ENCODE measurements at regions not wholly inside any gene's neighbourhood (a gene's known extent, or its start where the extent isn't known, plus 50 kb on each side); places are given as distances from the start of the nearest gene placed in this dataset.

DNA sequence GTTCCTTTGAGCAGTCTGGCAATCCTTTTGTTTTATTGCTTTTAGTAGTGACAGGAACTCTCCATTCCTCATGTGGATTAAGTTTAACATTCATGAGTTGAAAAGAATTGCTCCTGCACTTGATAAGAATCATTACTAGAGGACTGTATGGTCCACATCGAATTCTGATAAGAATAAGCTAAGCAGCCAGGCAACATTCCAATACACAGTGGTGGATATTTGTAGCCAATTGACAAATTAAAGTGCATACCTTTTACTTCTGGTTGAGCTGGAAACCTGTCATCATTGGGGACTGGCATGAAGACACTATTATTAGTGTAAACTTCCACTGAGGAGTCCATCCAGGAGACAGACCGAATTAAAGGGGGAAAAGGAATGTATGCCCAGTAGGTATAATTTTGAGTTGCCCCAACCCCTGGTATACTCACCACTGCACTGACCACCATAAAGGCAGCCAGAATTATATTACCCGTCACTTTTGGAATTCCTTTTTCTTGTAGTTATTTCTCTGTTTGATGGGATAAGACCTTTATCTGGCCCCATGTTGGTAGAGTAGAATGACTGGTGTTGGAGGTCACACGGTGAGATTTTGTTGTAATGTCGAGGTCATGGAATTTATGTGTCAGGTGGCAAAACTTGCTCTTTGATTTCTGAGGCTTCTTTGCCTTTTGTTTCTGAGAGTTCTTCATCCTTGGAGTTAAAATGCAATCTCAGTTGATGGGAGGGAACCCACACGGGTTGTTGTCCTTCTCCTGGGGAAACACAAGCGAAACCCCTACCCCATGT lies 72.1 kb upstream of the ARL4D start:
- no peak for DNase-seq
- Mint-ChIP-seq H3K36me3 (ENCODE audit: unreplicated experiment) (no peaks in the 10 kb centered on the region), H3K27ac (ENCODE audit: unreplicated experiment) (no peak overlapping the region), H3K9me3 (ENCODE audit: unreplicated experiment) (no peaks in the 10 kb centered on the region), H3K4me3 (ENCODE audit: unreplicated experiment) (no peak overlapping the region), H3K4me1 (ENCODE audit: low read depth, unreplicated experiment) (no peaks in the 10 kb centered on the region), H3K27me3 (ENCODE audit: unreplicated experiment) (peaks cover 3% of the 10 kb centered on the region)
- TF ChIP-seq, protein P1, sequence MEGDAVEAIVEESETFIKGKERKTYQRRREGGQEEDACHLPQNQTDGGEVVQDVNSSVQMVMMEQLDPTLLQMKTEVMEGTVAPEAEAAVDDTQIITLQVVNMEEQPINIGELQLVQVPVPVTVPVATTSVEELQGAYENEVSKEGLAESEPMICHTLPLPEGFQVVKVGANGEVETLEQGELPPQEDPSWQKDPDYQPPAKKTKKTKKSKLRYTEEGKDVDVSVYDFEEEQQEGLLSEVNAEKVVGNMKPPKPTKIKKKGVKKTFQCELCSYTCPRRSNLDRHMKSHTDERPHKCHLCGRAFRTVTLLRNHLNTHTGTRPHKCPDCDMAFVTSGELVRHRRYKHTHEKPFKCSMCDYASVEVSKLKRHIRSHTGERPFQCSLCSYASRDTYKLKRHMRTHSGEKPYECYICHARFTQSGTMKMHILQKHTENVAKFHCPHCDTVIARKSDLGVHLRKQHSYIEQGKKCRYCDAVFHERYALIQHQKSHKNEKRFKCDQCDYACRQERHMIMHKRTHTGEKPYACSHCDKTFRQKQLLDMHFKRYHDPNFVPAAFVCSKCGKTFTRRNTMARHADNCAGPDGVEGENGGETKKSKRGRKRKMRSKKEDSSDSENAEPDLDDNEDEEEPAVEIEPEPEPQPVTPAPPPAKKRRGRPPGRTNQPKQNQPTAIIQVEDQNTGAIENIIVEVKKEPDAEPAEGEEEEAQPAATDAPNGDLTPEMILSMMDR (IDR thresholded peaks at IDR 0.05; ENCODE audit: partially characterized antibody, unreplicated experiment), result no peak

DNA sequence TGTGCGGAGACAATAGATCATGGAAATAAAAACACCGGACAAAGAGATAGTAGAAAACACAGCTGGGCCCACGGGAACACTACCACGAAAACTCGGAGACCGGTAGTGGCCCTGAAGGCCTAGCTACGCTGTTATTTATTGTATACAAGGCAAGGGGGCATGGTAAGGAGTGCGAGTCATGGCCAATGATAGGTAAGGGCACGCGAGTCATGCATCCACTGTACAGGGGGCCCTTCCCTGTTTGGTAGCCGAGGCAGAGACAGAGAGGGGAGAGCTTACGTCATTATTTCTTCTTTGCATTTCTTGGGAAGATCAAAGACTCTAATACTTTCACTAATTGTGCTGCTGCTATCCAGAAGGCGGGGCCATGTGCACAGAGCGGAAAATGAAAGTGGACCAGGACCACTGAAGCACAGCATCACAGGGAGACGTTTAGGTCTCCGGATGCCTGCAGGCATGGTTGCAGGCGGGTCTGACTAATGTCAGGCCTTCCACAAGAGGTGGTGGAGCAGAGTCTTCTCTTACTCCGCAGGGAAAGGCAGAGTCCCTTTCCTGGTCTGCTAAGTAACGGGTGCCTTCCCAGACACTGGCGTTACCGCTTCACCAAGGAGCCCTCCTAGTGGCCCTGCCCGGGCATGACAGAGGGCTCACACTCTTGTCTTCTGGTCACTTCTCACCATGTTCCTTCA lies 74.4 kb upstream of the ARL4D start:
- H3K36me3 Mint-ChIP-seq (ENCODE audit: unreplicated experiment), result no peaks in the 10 kb centered on the region
- H3K4me1 Mint-ChIP-seq (ENCODE audit: low read depth, unreplicated experiment), result no peaks in the 10 kb centered on the region
- H3K9me3 Mint-ChIP-seq (ENCODE audit: unreplicated experiment), result no peaks in the 10 kb centered on the region
- no peak overlapping the region for H3K4me3 Mint-ChIP-seq (ENCODE audit: unreplicated experiment)
- DNase-seq, result peak; percentile 40
- TF ChIP-seq, protein P1 (IDR thresholded peaks at IDR 0.05; ENCODE audit: partially characterized antibody, unreplicated experiment), result peak; percentile 26
- H3K27ac Mint-ChIP-seq (ENCODE audit: unreplicated experiment), result peak overlapping the region; percentile 48
- peaks cover 3% of the 10 kb centered on the region for H3K27me3 Mint-ChIP-seq (ENCODE audit: unreplicated experiment)

DNA sequence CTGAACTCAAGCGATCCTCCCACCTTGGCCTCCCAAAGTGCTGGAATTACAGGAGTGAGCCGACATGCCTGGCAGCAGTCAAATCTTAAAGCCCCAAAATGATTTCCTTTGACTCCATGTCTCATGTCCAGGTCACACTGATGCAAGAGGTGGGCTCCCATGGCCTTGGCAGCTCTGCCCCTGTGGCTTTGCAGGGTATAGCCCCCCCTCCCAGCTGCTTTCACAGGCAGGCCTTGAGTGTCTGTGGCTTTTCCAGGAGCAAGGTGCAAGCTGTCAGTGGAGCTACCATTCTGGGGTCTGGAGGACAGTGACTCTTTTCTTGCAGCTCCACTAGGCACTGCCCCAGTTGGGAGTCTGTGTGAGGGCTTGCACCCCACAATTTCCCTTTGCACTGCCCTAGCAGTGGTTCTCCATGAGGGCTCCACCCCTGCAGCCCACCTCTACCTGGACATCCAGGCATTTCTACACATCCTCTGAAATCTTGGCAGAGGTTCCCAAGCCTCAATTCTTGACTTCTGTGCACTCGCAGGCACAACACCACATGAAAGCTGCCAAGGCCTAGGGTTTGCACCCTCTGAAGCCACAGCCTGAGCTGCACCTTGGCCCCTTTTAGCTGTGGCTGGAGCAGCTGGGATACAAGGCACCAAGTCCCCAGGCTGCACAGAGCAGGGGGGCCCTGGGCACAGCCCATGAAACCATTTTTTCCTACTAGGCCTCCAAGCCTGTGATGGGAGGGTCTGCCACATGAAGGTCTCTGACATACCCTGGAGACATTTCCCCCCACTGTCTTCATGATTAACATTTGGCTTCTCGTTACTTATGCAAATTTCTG lies 79.3 kb upstream of the ARL4D start:
- Mint-ChIP-seq H3K27ac (ENCODE audit: unreplicated experiment) (no peak overlapping the region), H3K27me3 (ENCODE audit: unreplicated experiment) (peaks cover 6% of the 10 kb centered on the region), H3K9me3 (ENCODE audit: unreplicated experiment) (peaks cover 8% of the 10 kb centered on the region), H3K4me1 (ENCODE audit: low read depth, unreplicated experiment) (no peaks in the 10 kb centered on the region), H3K4me3 (ENCODE audit: unreplicated experiment) (no peak overlapping the region), H3K36me3 (ENCODE audit: unreplicated experiment) (no peaks in the 10 kb centered on the region)
- TF ChIP-seq, protein P1 (IDR thresholded peaks at IDR 0.05; ENCODE audit: partially characterized antibody, unreplicated experiment), result no peak
- no peak for DNase-seq

DNA sequence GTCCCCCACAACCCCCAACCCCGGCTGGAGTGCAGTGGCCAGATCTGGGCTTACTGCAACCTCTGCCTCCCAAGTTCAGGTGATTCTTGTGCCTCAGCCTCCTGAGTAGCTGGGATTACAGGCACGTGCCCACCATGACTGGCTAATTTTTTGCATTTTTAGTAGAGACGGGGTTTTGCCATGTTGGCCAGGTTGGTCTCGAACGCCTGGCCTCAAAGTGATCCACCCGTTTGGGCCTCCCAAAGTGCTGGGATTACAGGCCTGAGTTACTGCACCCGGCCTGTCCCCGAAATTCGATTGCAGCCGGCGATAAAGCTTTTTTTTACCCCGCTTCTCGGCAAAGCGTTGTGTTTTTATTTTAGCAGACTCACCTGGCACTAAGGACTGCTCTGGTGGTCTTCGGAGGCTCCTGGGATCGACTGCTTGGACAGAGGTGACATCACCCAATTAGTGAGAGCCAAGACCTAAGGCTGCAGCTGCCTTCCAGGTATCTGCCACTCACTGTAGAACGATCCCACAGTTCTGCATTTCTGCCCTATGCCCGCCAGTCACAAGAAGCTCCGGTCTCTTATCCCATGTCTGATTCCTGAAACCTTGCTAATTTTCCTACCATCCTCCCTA lies 82.2 kb upstream of the ARL4D start:
- no peak overlapping the region for H3K27ac Mint-ChIP-seq (ENCODE audit: unreplicated experiment)
- no peaks in the 10 kb centered on the region for H3K4me1 Mint-ChIP-seq (ENCODE audit: low read depth, unreplicated experiment)
- H3K27me3 Mint-ChIP-seq (ENCODE audit: unreplicated experiment), result peaks cover 3% of the 10 kb centered on the region
- no peaks in the 10 kb centered on the region for H3K36me3 Mint-ChIP-seq (ENCODE audit: unreplicated experiment)
- H3K4me3 Mint-ChIP-seq (ENCODE audit: unreplicated experiment), result no peak overlapping the region
- H3K9me3 Mint-ChIP-seq (ENCODE audit: unreplicated experiment), result peaks cover 8% of the 10 kb centered on the region
- DNase-seq, result no peak
- TF ChIP-seq, protein P1 (IDR thresholded peaks at IDR 0.05; ENCODE audit: partially characterized antibody, unreplicated experiment), result no peak

Data from glutamatergic neuron (in vitro differentiated cells).